B cell (primary cell): ENCODE measurements at regions not wholly inside any gene's neighbourhood (a gene's known extent, or its start where the extent isn't known, plus 50 kb on each side); places are given as distances from the start of the nearest gene placed in this dataset.

Source experiments
- CTCF ChIP-seq: fragments of 200-600 bp; IDR thresholded peaks from one replicate; pipeline ENCODE4 v1.8.0; 2022; ENCODE audit warnings: antibody characterized with exemption, mild to moderate bottlenecking
- EZH2 ChIP-seq: IDR thresholded peaks from 2 replicates; pipeline ENCODE4 v1.6.1; 2012; ENCODE audit warnings: borderline replicate concordance, low read depth, mild to moderate bottlenecking, moderate library complexity, low read length; ENCODE audit not compliant: insufficient read depth, poor library complexity, severe bottlenecking

DNA sequence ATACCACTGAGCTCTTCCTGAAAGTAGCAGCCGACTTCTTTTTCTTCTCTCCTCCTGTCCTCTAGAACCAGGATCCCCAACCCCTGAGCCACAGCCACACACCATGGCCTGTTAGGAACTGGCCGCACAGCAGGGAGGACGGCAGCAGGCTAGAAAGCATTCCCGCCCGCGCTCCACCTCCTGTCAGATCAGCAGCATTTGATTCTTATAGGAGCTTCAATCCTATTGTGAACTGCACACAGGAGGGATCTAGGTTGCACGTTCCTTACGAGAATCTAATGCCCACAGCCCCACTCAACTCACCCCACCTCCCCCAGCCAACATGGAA is 179.1 kb upstream of the SH3BP4 start:
- TF ChIP-seq CTCF (no peak), EZH2 (no peak)
